ENCODE measurements at regions not wholly inside any gene's neighbourhood (a gene's known extent, or its start where the extent isn't known, plus 50 kb on each side); places are given as distances from the start of the nearest gene placed in this dataset.
"Not testable (repeated sequence)": the region's sequence is repeated elsewhere in the genome, so short reads cannot be mapped to it uniquely, and the experiment has no call there.

GRCh38 chr13:88507909-88508308, 836.7 kb downstream of the SLITRK5 start:
- Histone ChIP-seq H3K4me3 (no peak overlapping the region), H3K27ac (no peak overlapping the region), H3K9me3 (peaks cover 0 to 28% of the 10 kb centered on the region in 2 donors), H3K27me3 (no peaks in the 10 kb centered on the region), H3K36me3 (no peaks in the 10 kb centered on the region), H3K4me1 (no peaks in the 10 kb centered on the region)
- TF ChIP-seq CTCF (IDR thresholded peaks at IDR 0.05) = no peak
- DNase-seq (ENCODE audit: low spot score) = no peak

GRCh38 chr13:88512993-88513392, 841.8 kb downstream of the SLITRK5 start:
- DNase-seq (ENCODE audit: low spot score); H3K36me3 ChIP-seq; H3K4me3 ChIP-seq; H3K27me3 ChIP-seq; H3K27ac ChIP-seq; H3K4me1 ChIP-seq: not testable (repeated sequence)
- H3K9me3 ChIP-seq = peaks cover 0 to 11% of the 10 kb centered on the region in 2 donors

- Histone ChIP-seq H3K36me3 (no peaks in the 10 kb centered on the region), H3K27ac (no peak overlapping the region), H3K27me3 (no peaks in the 10 kb centered on the region), H3K4me1 (no peaks in the 10 kb centered on the region), H3K9me3 (no peaks in the 10 kb centered on the region), H3K4me3 (no peak overlapping the region)
- no peak for TF ChIP-seq CTCF (IDR thresholded peaks at IDR 0.05)
- no peak for DNase-seq (ENCODE audit: low spot score)
These were observed 855.1 kb downstream of the SLITRK5 start for GRCh38 chr13:88526186-88526852.

- no peak overlapping the region for H3K4me3 ChIP-seq
- no peak overlapping the region for H3K27ac ChIP-seq
- TF ChIP-seq CTCF (IDR thresholded peaks at IDR 0.05) = no peak
- H3K9me3 ChIP-seq = no peaks in the 10 kb centered on the region
- H3K4me1 ChIP-seq = no peaks in the 10 kb centered on the region
- no peaks in the 10 kb centered on the region for H3K27me3 ChIP-seq
- H3K36me3 ChIP-seq = no peaks in the 10 kb centered on the region
- no peak for DNase-seq (ENCODE audit: low spot score)
These were observed 855.7 kb downstream of the SLITRK5 start for GRCh38 chr13:88526853-88527215.

- Histone ChIP-seq H3K4me1 (no peaks in the 10 kb centered on the region), H3K27ac (no peak overlapping the region), H3K4me3 (no peak overlapping the region), H3K9me3 (no peaks in the 10 kb centered on the region), H3K27me3 (no peaks in the 10 kb centered on the region), H3K36me3 (no peaks in the 10 kb centered on the region)
- no peak for DNase-seq (ENCODE audit: low spot score)
- TF ChIP-seq CTCF (IDR thresholded peaks at IDR 0.05) = no peak
These were observed 870.8 kb downstream of the SLITRK5 start for GRCh38 chr13:88541994-88542393.

- Histone ChIP-seq H3K27ac (no peak overlapping the region), H3K4me1 (no peaks in the 10 kb centered on the region), H3K4me3 (no peak overlapping the region), H3K9me3 (no peaks in the 10 kb centered on the region), H3K27me3 (no peaks in the 10 kb centered on the region), H3K36me3 (no peaks in the 10 kb centered on the region)
- no peak for DNase-seq (ENCODE audit: low spot score)
- no peak for TF ChIP-seq CTCF (IDR thresholded peaks at IDR 0.05)
These were observed 873.7 kb downstream of the SLITRK5 start for GRCh38 chr13:88544836-88545235.

Data from right atrium auricular region (tissue), 2 donors.